ENCODE measurements at regions not wholly inside any gene's neighbourhood (a gene's known extent, or its start where the extent isn't known, plus 50 kb on each side); places are given as distances from the start of the nearest gene placed in this dataset.

DNA sequence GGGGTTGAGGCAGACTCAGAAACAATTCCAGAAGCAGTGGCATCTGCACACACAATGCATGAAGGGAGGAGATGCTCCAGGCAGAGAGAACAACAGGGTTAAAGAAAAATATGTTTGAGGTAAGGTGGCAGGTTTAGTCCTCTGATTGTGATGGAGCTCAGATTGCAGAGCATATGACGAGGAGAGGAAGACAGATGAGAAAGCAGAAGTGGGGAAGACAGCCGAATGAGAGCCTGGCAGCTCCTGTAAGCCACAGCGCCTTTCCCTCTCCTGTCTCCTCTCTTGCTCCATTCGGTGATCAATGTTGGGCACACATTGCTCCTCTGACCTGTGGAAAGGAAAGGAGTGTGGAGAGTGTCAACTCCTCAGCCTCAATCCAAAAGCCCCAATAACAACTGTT, 372.2 kb downstream of the GXYLT1 start:
- TF ChIP-seq, protein P1, sequence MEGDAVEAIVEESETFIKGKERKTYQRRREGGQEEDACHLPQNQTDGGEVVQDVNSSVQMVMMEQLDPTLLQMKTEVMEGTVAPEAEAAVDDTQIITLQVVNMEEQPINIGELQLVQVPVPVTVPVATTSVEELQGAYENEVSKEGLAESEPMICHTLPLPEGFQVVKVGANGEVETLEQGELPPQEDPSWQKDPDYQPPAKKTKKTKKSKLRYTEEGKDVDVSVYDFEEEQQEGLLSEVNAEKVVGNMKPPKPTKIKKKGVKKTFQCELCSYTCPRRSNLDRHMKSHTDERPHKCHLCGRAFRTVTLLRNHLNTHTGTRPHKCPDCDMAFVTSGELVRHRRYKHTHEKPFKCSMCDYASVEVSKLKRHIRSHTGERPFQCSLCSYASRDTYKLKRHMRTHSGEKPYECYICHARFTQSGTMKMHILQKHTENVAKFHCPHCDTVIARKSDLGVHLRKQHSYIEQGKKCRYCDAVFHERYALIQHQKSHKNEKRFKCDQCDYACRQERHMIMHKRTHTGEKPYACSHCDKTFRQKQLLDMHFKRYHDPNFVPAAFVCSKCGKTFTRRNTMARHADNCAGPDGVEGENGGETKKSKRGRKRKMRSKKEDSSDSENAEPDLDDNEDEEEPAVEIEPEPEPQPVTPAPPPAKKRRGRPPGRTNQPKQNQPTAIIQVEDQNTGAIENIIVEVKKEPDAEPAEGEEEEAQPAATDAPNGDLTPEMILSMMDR (IDR thresholded peaks at IDR 0.05 in 8 of 11, conservative IDR thresholded peaks at IDR 0.05 in 3 of 11) = no peak
- TF ChIP-seq POLR2AphosphoS5 (IDR thresholded peaks at IDR 0.05) = no peak
